ENCODE measurements at regions not wholly inside any gene's neighbourhood (a gene's known extent, or its start where the extent isn't known, plus 50 kb on each side); places are given as distances from the start of the nearest gene placed in this dataset.
A peak's percentile ranks its signal among the peaks of the same experiment; 100 is the strongest.

DNA sequence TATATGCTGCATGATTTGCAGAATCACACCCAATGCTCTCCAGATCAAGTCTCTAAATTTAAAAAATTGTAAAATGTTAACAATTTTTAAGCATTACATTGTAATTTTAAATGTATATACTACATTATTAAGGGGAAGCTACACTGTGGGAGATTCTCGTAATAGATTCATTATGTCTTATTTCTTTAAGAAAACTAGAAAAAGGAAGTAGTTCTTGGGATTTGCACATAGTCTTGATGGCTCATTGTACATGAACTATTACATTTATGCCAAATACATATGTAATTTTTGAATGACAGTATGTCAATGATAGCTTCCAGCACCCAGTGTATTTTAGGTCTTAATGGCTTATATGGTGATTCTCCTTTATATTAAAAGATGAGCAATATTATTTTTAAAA lies 250.3 kb downstream of the PTPRC start:
- WGBS = no CpG with 5 or more reads among the region's 1 CpG
- Histone ChIP-seq H3K4me2 (ENCODE audit: low read length, poor library complexity, severe bottlenecking) (no peak overlapping the region), H2BK5ac (ENCODE audit: low read depth, low read length, poor library complexity, severe bottlenecking) (no peak overlapping the region), H2AK5ac (ENCODE audit: low read length, severe bottlenecking) (no peak overlapping the region), H3K79me1 (replicated peaks; ENCODE audit: low read length, poor library complexity, severe bottlenecking) (peaks cover 1% of the 10 kb centered on the region), H3K4me3 (ENCODE audit: insufficient read depth in 1 of 2, low read depth in 1 of 2, low read length in 2 of 2) (no peak overlapping the region), H3K23ac (ENCODE audit: low read length in 2 of 2) (no peak overlapping the region), H3K36me3 (ENCODE audit: control insufficient read depth in 1 of 2, insufficient read depth in 2 of 2, low read depth in 1 of 2, low read length in 2 of 2) (peaks cover 0 to 4% of the 10 kb centered on the region in 2 experiments), H4K91ac (ENCODE audit: low read length) (no peak overlapping the region), H3K4ac (ENCODE audit: low read depth in 1 of 2, low read length in 2 of 2) (no peak overlapping the region), H3K14ac (ENCODE audit: low read length in 2 of 2) (no peak overlapping the region), H2BK12ac (ENCODE audit: low read length in 2 of 2) (no peak overlapping the region), H3K9me3 (ENCODE audit: control insufficient read depth, low read length) (no peaks in the 10 kb centered on the region), H2BK15ac (ENCODE audit: low read depth, poor library complexity, severe bottlenecking) (no peak overlapping the region), H3K9ac (ENCODE audit: low read length) (no peak overlapping the region), H3K4me1 (ENCODE audit: control insufficient read depth, insufficient read depth, low read depth, low read length) (peaks cover 1% of the 10 kb centered on the region), H3K27ac (ENCODE audit: low read length, poor library complexity, severe bottlenecking) (no peak overlapping the region), H3K27me3 (ENCODE audit: control insufficient read depth in 1 of 2, insufficient read depth in 1 of 2, low read length in 2 of 2) (no peaks in the 10 kb centered on the region), H2BK120ac (ENCODE audit: low read depth, low read length) (no peak overlapping the region), H2AFZ (ENCODE audit: low read depth, low read length) (no peak overlapping the region), H3K18ac (ENCODE audit: low read depth in 1 of 2, low read length in 2 of 2) (no peak overlapping the region), H4K8ac (ENCODE audit: low read length) (no peak overlapping the region)
- DNase-seq = no peak

DNA sequence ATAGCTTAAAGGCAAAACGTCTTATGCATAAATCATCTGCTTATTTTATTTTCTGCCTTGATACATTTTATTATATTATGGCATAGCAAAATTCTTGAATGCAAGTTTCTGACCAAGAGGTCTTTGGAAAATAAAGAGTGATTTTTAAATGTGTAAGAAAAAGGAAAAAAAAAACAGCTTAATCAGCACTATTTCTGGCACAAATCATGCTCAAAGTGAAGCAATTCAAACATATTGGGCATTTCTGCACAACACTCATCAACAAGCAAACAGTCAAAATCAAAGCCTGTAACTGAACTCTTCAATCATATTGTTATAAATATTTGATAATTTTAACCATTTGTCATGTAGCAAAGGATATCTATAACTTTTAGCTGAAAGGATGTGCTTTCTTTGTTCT lies 250.9 kb downstream of the PTPRC start:
- Histone ChIP-seq H3K4me3 (ENCODE audit: insufficient read depth in 1 of 2, low read depth in 1 of 2, low read length in 2 of 2) (no peak overlapping the region), H3K14ac (ENCODE audit: low read length in 2 of 2) (no peak overlapping the region), H2BK12ac (ENCODE audit: low read length in 2 of 2) (no peak overlapping the region), H3K18ac (ENCODE audit: low read depth in 1 of 2, low read length in 2 of 2) (no peak overlapping the region), H3K27ac (ENCODE audit: low read length, poor library complexity, severe bottlenecking) (no peak overlapping the region), H2BK120ac (ENCODE audit: low read depth, low read length) (no peak overlapping the region), H3K9me3 (ENCODE audit: control insufficient read depth, low read length) (no peaks in the 10 kb centered on the region), H4K91ac (ENCODE audit: low read length) (no peak overlapping the region), H3K79me1 (replicated peaks; ENCODE audit: low read length, poor library complexity, severe bottlenecking) (peaks cover 1% of the 10 kb centered on the region), H2AK5ac (ENCODE audit: low read length, severe bottlenecking) (no peak overlapping the region), H3K36me3 (ENCODE audit: control insufficient read depth in 1 of 2, insufficient read depth in 2 of 2, low read depth in 1 of 2, low read length in 2 of 2) (peaks cover 0 to 1% of the 10 kb centered on the region in 2 experiments), H3K4me1 (ENCODE audit: control insufficient read depth, insufficient read depth, low read depth, low read length) (no peaks in the 10 kb centered on the region), H2AFZ (ENCODE audit: low read depth, low read length) (no peak overlapping the region), H4K8ac (ENCODE audit: low read length) (no peak overlapping the region), H3K4me2 (ENCODE audit: low read length, poor library complexity, severe bottlenecking) (no peak overlapping the region), H3K27me3 (ENCODE audit: control insufficient read depth in 1 of 2, insufficient read depth in 1 of 2, low read length in 2 of 2) (no peaks in the 10 kb centered on the region), H3K4ac (ENCODE audit: low read depth in 1 of 2, low read length in 2 of 2) (no peak overlapping the region), H3K9ac (ENCODE audit: low read length) (no peak overlapping the region), H2BK5ac (ENCODE audit: low read depth, low read length, poor library complexity, severe bottlenecking) (no peak overlapping the region), H2BK15ac (ENCODE audit: low read depth, poor library complexity, severe bottlenecking) (no peak overlapping the region), H3K23ac (ENCODE audit: low read length in 2 of 2) (no peak overlapping the region)
- no CpG with 5 or more reads among the region's 1 CpG for WGBS
- DNase-seq = no peak

DNA sequence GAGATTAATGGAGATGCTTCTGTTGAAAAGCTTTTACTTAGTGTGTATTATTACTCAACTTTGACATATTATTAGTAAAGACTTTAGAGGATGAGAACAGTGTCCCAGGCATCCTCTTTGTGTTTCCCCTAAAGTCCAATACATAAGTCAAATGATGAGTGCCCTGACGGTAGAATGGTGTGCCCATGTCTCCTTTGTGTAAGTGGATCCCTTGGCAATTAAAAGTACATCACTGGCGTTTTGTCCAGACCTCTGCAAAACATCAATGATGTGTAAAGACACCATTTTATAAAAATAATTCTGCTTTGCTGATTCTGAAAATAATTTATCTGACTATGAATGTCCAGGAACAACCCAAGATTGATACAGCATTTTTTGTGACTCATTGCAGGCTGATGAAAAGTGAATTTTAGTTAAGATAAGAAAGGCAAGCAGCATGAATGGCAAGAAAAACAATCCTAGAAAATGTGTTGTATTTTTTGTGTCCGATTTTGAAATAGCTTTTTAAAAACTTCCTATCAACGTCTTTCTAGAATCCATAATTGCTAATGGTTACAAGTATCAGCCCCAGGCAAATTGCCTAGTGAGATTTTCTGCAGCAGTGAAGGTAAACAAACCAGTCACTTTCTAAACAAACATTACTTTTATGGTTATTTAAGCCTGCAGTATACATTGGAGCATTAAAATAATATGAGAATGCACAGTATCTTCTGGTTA lies 251.5 kb downstream of the PTPRC start:
- H4K8ac ChIP-seq (ENCODE audit: low read length) = no peak overlapping the region
- no peak overlapping the region for H3K4me3 ChIP-seq (ENCODE audit: insufficient read depth in 1 of 2, low read depth in 1 of 2, low read length in 2 of 2)
- no peak overlapping the region for H3K4me2 ChIP-seq (ENCODE audit: low read length, poor library complexity, severe bottlenecking)
- H2AK5ac ChIP-seq (ENCODE audit: low read length, severe bottlenecking) = no peak overlapping the region
- no peak overlapping the region for H4K91ac ChIP-seq (ENCODE audit: low read length)
- no peak overlapping the region for H3K27ac ChIP-seq (ENCODE audit: low read length, poor library complexity, severe bottlenecking)
- H2AFZ ChIP-seq (ENCODE audit: low read depth, low read length) = no peak overlapping the region
- no peaks in the 10 kb centered on the region for H3K79me1 ChIP-seq (replicated peaks; ENCODE audit: low read length, poor library complexity, severe bottlenecking)
- no peak overlapping the region for H2BK120ac ChIP-seq (ENCODE audit: low read depth, low read length)
- H3K9ac ChIP-seq (ENCODE audit: low read length) = no peak overlapping the region
- H3K9me3 ChIP-seq (ENCODE audit: control insufficient read depth, low read length) = no peaks in the 10 kb centered on the region
- H2BK15ac ChIP-seq (ENCODE audit: low read depth, poor library complexity, severe bottlenecking) = no peak overlapping the region
- DNase-seq = peak; percentile 61
- H3K4me1 ChIP-seq (ENCODE audit: control insufficient read depth, insufficient read depth, low read depth, low read length) = peaks cover 1% of the 10 kb centered on the region
- peaks cover 0 to 3% of the 10 kb centered on the region in 2 experiments for H3K36me3 ChIP-seq (ENCODE audit: control insufficient read depth in 1 of 2, insufficient read depth in 2 of 2, low read depth in 1 of 2, low read length in 2 of 2)
- no peak overlapping the region for H3K4ac ChIP-seq (ENCODE audit: low read depth in 1 of 2, low read length in 2 of 2)
- no peak overlapping the region for H3K23ac ChIP-seq (ENCODE audit: low read length in 2 of 2)
- no peak overlapping the region for H3K14ac ChIP-seq (ENCODE audit: low read length in 2 of 2)
- no peaks in the 10 kb centered on the region for H3K27me3 ChIP-seq (ENCODE audit: control insufficient read depth in 1 of 2, insufficient read depth in 1 of 2, low read length in 2 of 2)
- no peak overlapping the region for H3K18ac ChIP-seq (ENCODE audit: low read depth in 1 of 2, low read length in 2 of 2)
- WGBS = 30% methylated on average over 2 of the region's 4 CpGs
- H2BK5ac ChIP-seq (ENCODE audit: low read depth, low read length, poor library complexity, severe bottlenecking) = no peak overlapping the region
- no peak overlapping the region for H2BK12ac ChIP-seq (ENCODE audit: low read length in 2 of 2)

DNA sequence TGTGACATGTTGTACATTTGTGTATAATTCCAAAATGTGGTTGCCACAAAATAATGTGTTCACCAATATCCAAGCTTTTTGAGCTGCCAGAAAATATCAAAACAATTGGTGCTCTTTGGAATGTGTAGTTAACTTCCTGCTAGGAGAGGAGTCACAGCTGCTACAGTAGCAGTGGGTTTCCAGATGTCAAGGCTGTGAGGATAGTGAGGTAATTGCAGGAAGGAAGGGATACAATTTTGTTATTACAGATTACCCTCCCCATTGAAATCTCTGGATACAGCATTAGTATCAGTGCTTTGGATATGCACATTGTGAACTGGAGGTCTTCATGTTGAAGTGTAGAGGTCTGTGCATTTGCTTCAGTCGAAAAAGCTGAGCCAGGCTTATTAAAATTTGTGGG lies 253.2 kb downstream of the PTPRC start:
- 29% methylated on average over 1 of the region's 1 CpG for WGBS
- DNase-seq = peak; percentile 63

More for the DNA sequence above, 253.2 kb downstream of the PTPRC start:
- Histone ChIP-seq H3K9me3 (ENCODE audit: control insufficient read depth, low read length) (no peaks in the 10 kb centered on the region), H2BK120ac (ENCODE audit: low read depth, low read length) (no peak overlapping the region), H3K27me3 (ENCODE audit: control insufficient read depth in 1 of 2, insufficient read depth in 1 of 2, low read length in 2 of 2) (no peaks in the 10 kb centered on the region), H3K27ac (ENCODE audit: low read length, poor library complexity, severe bottlenecking) (peak overlapping the region; percentile 53), H2BK5ac (ENCODE audit: low read depth, low read length, poor library complexity, severe bottlenecking) (no peak overlapping the region), H3K4me1 (ENCODE audit: control insufficient read depth, insufficient read depth, low read depth, low read length) (peaks cover 1% of the 10 kb centered on the region), H3K4ac (ENCODE audit: low read depth in 1 of 2, low read length in 2 of 2) (no peak overlapping the region), H4K8ac (ENCODE audit: low read length) (no peak overlapping the region), H2AK5ac (ENCODE audit: low read length, severe bottlenecking) (no peak overlapping the region), H3K18ac (ENCODE audit: low read depth in 1 of 2, low read length in 2 of 2) (no peak overlapping the region), H2BK15ac (ENCODE audit: low read depth, poor library complexity, severe bottlenecking) (no peak overlapping the region), H3K4me2 (ENCODE audit: low read length, poor library complexity, severe bottlenecking) (no peak overlapping the region), H2AFZ (ENCODE audit: low read depth, low read length) (no peak overlapping the region), H3K36me3 (ENCODE audit: control insufficient read depth in 1 of 2, insufficient read depth in 2 of 2, low read depth in 1 of 2, low read length in 2 of 2) (peaks cover under 1 to 3% of the 10 kb centered on the region in 2 experiments), H3K23ac (ENCODE audit: low read length in 2 of 2) (no peak overlapping the region), H3K79me1 (replicated peaks; ENCODE audit: low read length, poor library complexity, severe bottlenecking) (no peaks in the 10 kb centered on the region), H4K91ac (ENCODE audit: low read length) (no peak overlapping the region), H3K9ac (ENCODE audit: low read length) (no peak overlapping the region), H2BK12ac (ENCODE audit: low read length in 2 of 2) (no peak overlapping the region), H3K4me3 (ENCODE audit: insufficient read depth in 1 of 2, low read depth in 1 of 2, low read length in 2 of 2) (no peak overlapping the region), H3K14ac (ENCODE audit: low read length in 2 of 2) (peak overlapping the region in 1 of 2 experiments; percentile 20)

All from mesenchymal stem cell (in vitro differentiated cells and primary cell).